Neural cell (in vitro differentiated cells): ENCODE measurements at regions not wholly inside any gene's neighbourhood (a gene's known extent, or its start where the extent isn't known, plus 50 kb on each side); places are given as distances from the start of the nearest gene placed in this dataset.

ENCODE experiments used
- EP300 ChIP-seq: fragments of 450-650 bp; conservative IDR thresholded peaks from 2 replicates; pipeline ENCODE4 v1.6.1; 2014; ENCODE audit warnings: antibody characterized with exemption, mild to moderate bottlenecking, moderate library complexity; ENCODE audit not compliant: poor library complexity, severe bottlenecking
- EZH2 ChIP-seq: fragments of 200-600, 300-800 bp; shearing (Covaris generic), sonication (generic); IDR thresholded peaks from 2 replicates; pipeline ENCODE4 v1.6.1; 2014; ENCODE audit warnings: antibody characterized with exemption, low read length, borderline replicate concordance, mild to moderate bottlenecking; ENCODE audit not compliant: insufficient read depth, poor library complexity, severe bottlenecking
- MXI1 ChIP-seq: fragments of 450-650 bp; conservative IDR thresholded peaks from 2 replicates; pipeline ENCODE4 v1.6.1; 2014; ENCODE audit warnings: antibody characterized with exemption, mild to moderate bottlenecking; ENCODE audit not compliant: poor library complexity, severe bottlenecking
- POLR2AphosphoS5 ChIP-seq: IDR thresholded peaks from 2 replicates; pipeline ENCODE4 v1.6.1; 2012
- RAD21 ChIP-seq: fragments of 450-650 bp; conservative IDR thresholded peaks from 2 replicates; pipeline ENCODE4 v1.6.1; 2014; ENCODE audit warnings: antibody characterized with exemption, mild to moderate bottlenecking, moderate library complexity
- TAF1 ChIP-seq: IDR thresholded peaks from 2 replicates; pipeline ENCODE4 v1.6.1; 2012; ENCODE audit warnings: low read depth
- TF ChIP-seq, protein P1 (sequence below): fragments of 450-650 bp; IDR thresholded peaks from 2 replicates; pipeline ENCODE4 v1.5.1; 2014; ENCODE audit warnings: antibody characterized with exemption, mild to moderate bottlenecking, moderate library complexity; ENCODE audit not compliant: poor library complexity, severe bottlenecking
- TF ChIP-seq, protein P2 (sequence below): IDR thresholded peaks from 2 replicates; pipeline ENCODE4 v1.6.1; 2012; ENCODE audit warnings: borderline replicate concordance

GRCh38 chr6:86722131-86722530, 215.2 kb upstream of the HTR1E start:
- TF ChIP-seq POLR2AphosphoS5 (no peak), TAF1 (no peak), EP300 (no peak), RAD21 (no peak), EZH2 (no peak), MXI1 (no peak)
- TF ChIP-seq, protein P1, sequence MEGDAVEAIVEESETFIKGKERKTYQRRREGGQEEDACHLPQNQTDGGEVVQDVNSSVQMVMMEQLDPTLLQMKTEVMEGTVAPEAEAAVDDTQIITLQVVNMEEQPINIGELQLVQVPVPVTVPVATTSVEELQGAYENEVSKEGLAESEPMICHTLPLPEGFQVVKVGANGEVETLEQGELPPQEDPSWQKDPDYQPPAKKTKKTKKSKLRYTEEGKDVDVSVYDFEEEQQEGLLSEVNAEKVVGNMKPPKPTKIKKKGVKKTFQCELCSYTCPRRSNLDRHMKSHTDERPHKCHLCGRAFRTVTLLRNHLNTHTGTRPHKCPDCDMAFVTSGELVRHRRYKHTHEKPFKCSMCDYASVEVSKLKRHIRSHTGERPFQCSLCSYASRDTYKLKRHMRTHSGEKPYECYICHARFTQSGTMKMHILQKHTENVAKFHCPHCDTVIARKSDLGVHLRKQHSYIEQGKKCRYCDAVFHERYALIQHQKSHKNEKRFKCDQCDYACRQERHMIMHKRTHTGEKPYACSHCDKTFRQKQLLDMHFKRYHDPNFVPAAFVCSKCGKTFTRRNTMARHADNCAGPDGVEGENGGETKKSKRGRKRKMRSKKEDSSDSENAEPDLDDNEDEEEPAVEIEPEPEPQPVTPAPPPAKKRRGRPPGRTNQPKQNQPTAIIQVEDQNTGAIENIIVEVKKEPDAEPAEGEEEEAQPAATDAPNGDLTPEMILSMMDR: no peak
- TF ChIP-seq, protein P2, sequence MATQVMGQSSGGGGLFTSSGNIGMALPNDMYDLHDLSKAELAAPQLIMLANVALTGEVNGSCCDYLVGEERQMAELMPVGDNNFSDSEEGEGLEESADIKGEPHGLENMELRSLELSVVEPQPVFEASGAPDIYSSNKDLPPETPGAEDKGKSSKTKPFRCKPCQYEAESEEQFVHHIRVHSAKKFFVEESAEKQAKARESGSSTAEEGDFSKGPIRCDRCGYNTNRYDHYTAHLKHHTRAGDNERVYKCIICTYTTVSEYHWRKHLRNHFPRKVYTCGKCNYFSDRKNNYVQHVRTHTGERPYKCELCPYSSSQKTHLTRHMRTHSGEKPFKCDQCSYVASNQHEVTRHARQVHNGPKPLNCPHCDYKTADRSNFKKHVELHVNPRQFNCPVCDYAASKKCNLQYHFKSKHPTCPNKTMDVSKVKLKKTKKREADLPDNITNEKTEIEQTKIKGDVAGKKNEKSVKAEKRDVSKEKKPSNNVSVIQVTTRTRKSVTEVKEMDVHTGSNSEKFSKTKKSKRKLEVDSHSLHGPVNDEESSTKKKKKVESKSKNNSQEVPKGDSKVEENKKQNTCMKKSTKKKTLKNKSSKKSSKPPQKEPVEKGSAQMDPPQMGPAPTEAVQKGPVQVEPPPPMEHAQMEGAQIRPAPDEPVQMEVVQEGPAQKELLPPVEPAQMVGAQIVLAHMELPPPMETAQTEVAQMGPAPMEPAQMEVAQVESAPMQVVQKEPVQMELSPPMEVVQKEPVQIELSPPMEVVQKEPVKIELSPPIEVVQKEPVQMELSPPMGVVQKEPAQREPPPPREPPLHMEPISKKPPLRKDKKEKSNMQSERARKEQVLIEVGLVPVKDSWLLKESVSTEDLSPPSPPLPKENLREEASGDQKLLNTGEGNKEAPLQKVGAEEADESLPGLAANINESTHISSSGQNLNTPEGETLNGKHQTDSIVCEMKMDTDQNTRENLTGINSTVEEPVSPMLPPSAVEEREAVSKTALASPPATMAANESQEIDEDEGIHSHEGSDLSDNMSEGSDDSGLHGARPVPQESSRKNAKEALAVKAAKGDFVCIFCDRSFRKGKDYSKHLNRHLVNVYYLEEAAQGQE: no peak
